Skin epidermis (tissue), 12 donors: ENCODE measurements at regions not wholly inside any gene's neighbourhood (a gene's known extent, or its start where the extent isn't known, plus 50 kb on each side); places are given as distances from the start of the nearest gene placed in this dataset.

Source experiments
- H3K27ac ChIP-seq, 21 experiments: fragments of 200-600 bp; sonication (generic) in 11 of 21; one replicate each; pipeline ENCODE4 v1.5.0; 2020; ENCODE audit warnings: mild to moderate bottlenecking in 3 of 21, inconsistent platforms in 2 of 21, moderate library complexity in 2 of 21
- H3K4me3 ChIP-seq, 7 experiments: fragments of 200-600 bp; sonication (generic) in 2 of 7; one replicate each; pipeline ENCODE4 v1.5.0; 2020; ENCODE audit warnings: inconsistent platforms in 2 of 7, mild to moderate bottlenecking in 2 of 7, moderate library complexity in 1 of 7

- no peak overlapping the region for H3K27ac ChIP-seq
- H3K4me3 ChIP-seq = no peak overlapping the region
These were observed 288.2 kb downstream of the PTPRU start for GRCh38 chr1:29524285-29525065.

- Histone ChIP-seq H3K4me3 (no peak overlapping the region), H3K27ac (no peak overlapping the region)
These were observed 287.3 kb downstream of the PTPRU start for GRCh38 chr1:29523576-29523975.

GRCh38 chr1:29523136-29523535 is 286.8 kb downstream of the PTPRU start:
- no peak overlapping the region for H3K4me3 ChIP-seq
- H3K27ac ChIP-seq = no peak overlapping the region

- Histone ChIP-seq H3K4me3 (no peak overlapping the region), H3K27ac (no peak overlapping the region)
These were observed 285.7 kb downstream of the PTPRU start for GRCh38 chr1:29521811-29522580.

GRCh38 chr1:29521438-29521715 is 285.1 kb downstream of the PTPRU start:
- no peak overlapping the region for H3K4me3 ChIP-seq

GRCh38 chr1:29520571-29521437 is 284.5 kb downstream of the PTPRU start:
- Histone ChIP-seq H3K27ac (no peak overlapping the region), H3K4me3 (no peak overlapping the region)

More at GRCh38 chr1:29521438-29521715, 285.1 kb downstream of the PTPRU start:
- no peak overlapping the region for H3K27ac ChIP-seq

GRCh38 chr1:29519788-29520110 is 283.4 kb downstream of the PTPRU start:
- no peak overlapping the region for H3K27ac ChIP-seq
- H3K4me3 ChIP-seq = no peak overlapping the region

- Histone ChIP-seq H3K4me3 (no peak overlapping the region), H3K27ac (no peak overlapping the region)
These were observed 282.9 kb downstream of the PTPRU start for GRCh38 chr1:29519108-29519787.

- no peak overlapping the region for H3K4me3 ChIP-seq
- H3K27ac ChIP-seq = no peak overlapping the region
These were observed 282.0 kb downstream of the PTPRU start for GRCh38 chr1:29518183-29518835.

GRCh38 chr1:29517251-29518086 is 281.1 kb downstream of the PTPRU start:
- Histone ChIP-seq H3K27ac (no peak overlapping the region), H3K4me3 (no peak overlapping the region)

- Histone ChIP-seq H3K4me3 (no peak overlapping the region), H3K27ac (no peak overlapping the region)
These were observed 279.9 kb downstream of the PTPRU start for GRCh38 chr1:29516063-29516820.

- no peak overlapping the region for H3K27ac ChIP-seq
- no peak overlapping the region for H3K4me3 ChIP-seq
These were observed 279.0 kb downstream of the PTPRU start for GRCh38 chr1:29515170-29515955.

GRCh38 chr1:29514361-29515169 is 278.2 kb downstream of the PTPRU start:
- Histone ChIP-seq H3K4me3 (no peak overlapping the region), H3K27ac (no peak overlapping the region)

- no peak overlapping the region for H3K27ac ChIP-seq
- no peak overlapping the region for H3K4me3 ChIP-seq
These were observed 277.0 kb downstream of the PTPRU start for GRCh38 chr1:29513357-29513756.

GRCh38 chr1:29511436-29511835 is 275.1 kb downstream of the PTPRU start:
- Histone ChIP-seq H3K27ac (no peak overlapping the region), H3K4me3 (no peak overlapping the region)

- Histone ChIP-seq H3K27ac (no peak overlapping the region), H3K4me3 (no peak overlapping the region)
These were observed 272.3 kb downstream of the PTPRU start for GRCh38 chr1:29508458-29509107.
